ENCODE measurements at regions not wholly inside any gene's neighbourhood (a gene's known extent, or its start where the extent isn't known, plus 50 kb on each side); places are given as distances from the start of the nearest gene placed in this dataset.
"Not testable (repeated sequence)": the region's sequence is repeated elsewhere in the genome, so short reads cannot be mapped to it uniquely, and the experiment has no call there.

- DNase-seq: no peak
These were observed 50.6 kb upstream of the EHBP1 start for GRCh38 chr2:62654876-62655359.

- DNase-seq: no peak
These were observed 51.1 kb upstream of the EHBP1 start for GRCh38 chr2:62654423-62654791.

DNA sequence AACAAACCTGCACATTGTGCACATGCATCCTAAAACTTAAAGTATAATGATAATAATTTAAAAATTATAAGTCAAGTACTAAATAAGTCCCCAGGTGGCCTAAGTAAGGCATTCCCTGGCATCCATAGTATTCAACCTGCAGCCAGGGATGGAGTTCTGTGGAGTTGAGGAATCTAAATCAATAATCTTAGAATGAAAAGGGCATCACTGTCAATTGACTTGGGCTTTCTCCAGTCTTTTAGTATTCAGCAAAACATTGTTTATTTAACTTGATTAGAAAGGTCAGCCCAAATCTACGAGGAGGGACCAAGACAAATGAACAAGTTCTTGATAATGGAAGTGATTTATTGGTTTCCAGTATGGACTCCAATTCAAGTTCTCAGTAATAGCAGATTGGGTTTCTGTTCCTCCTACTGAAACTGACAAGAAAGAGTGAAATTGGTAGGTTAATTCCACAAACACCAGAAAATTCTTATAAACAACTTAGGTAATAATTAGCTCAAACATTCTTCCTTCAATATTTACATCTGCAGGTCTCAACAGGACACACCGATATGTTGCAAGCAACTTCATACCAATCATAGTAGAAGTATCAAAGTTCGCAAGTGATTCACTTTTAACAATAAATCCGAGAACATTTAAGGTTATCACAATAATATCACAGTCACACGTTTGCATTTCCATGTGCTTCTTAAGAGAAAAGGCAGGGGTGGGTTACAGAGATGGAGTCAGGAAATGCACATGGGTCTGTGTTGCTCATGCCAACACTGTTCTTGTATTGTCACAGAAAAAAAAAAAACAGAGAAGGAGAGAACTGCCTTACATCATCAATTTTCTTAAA lies 51.7 kb upstream of the EHBP1 start:
- no peak for DNase-seq

GRCh38 chr2:62649087-62649486 lies 56.4 kb upstream of the EHBP1 start:
- DNase-seq: not testable (repeated sequence)

- no peak for DNase-seq
These were observed 62.4 kb upstream of the EHBP1 start for GRCh38 chr2:62643100-62643471.

- DNase-seq: no peak
These were observed 62.9 kb upstream of the EHBP1 start for GRCh38 chr2:62642429-62643099.

DNA sequence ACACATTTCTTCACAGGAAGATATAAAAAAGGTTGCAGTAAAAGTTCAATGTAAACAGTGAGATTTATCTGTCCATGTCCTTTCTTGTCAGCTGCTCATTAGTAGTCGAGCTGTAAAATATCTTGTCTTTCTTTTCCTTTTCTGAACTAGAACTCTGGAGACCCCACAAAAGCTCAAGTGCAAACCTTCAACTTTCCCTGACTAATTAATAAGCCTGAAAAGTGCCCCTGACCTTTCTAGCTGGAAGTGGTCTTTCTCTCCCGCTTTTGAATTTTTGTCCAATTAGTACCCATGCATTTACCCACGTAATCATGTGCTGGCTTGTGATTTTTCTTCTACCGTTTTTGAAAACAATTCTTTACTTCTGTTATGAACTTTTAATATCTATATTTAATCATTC lies 63.6 kb upstream of the EHBP1 start:
- DNase-seq: no peak

- DNase-seq: no peak
These were observed 64.1 kb upstream of the EHBP1 start for GRCh38 chr2:62641410-62641843.

GRCh38 chr2:62631160-62632085 lies 74.1 kb upstream of the EHBP1 start:
- DNase-seq: no peak

DNA sequence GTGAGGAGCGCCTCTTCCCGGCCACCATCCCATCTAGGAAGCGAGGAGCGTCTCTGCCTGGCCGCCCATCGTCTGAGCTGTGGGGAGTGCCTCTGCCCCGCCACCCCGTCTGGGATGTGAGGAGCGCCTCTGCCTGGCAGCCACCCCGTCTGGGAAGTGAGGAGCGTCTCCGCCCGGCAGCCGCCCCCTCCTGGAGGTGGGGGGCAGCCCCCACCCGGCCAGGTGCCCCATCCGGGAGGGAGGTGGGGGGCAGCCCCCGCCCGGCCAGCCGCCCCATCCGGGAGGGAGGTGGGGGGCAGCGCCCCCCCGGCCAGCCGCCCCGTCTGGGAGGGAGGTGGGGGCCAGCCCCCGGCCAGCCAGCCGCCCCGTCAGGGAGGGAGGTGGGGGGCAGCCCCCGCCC lies 75.3 kb upstream of the EHBP1 start:
- DNase-seq: not testable (repeated sequence)

- not testable (repeated sequence) for DNase-seq
These were observed 76.2 kb upstream of the EHBP1 start for GRCh38 chr2:62629310-62629709.

- DNase-seq: no peak
These were observed 77.8 kb upstream of the EHBP1 start for GRCh38 chr2:62627667-62628066.

DNA sequence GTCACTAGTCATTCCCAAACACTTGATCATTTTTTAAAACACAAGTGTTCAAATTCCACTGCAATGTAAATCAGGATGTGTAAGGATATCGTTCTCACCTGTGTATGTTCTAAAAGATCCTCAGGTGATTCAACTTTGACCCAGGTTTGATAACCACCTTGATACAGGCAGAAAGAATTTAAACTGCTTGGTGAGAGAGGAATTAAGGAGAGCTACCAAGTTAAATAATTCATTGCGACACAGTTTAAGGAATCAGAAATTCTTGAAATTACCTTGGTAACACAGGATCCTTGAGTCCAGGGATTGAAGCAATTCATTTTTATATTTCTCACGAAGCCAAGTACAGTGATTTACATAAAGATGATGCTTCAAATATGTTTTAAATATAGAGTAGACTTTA lies 80.7 kb upstream of the EHBP1 start:
- DNase-seq: no peak

DNA sequence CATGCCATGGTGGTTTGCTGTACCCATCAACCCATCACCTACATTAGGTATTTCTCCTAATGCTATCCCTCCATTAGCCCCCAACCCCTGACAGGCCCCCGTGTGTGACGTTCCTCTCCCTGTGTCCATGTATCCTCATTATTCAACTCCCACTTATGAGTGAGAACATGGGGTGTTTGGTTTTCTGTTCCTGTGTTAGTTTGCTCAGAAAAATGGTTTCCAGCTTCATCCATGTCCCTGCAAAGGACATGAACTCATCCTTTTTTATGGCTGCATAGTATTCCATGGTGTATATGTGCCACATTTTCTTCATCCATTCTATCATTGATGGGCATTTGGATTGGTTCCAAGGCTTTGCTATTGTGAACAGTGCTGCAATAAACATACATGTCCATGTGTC lies 89.0 kb upstream of the EHBP1 start:
- DNase-seq: not testable (repeated sequence)

- DNase-seq: no peak
These were observed 93.7 kb upstream of the EHBP1 start for GRCh38 chr2:62611854-62612253.

- DNase-seq: not testable (repeated sequence)
These were observed 99.5 kb upstream of the TMEM17 start for GRCh38 chr2:62605471-62605870.

DNA sequence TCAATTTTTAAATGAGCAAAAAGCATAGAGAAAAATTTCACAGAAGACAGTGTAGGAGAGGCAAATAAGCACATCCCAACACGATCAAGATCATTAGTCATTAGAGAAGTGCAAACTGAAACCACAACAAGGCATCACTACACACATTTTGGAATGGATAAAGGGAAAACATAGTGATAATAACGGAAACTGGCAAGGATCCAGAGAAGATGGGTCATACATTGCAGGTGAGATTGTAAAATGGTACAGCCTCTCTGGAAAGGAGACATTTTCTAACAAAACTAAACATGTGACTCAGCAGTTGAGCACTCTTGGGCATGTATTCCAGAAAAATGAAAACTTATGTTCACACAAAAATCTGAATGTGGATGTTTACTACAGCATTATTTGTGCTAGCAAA lies 98.3 kb upstream of the TMEM17 start:
- DNase-seq: no peak

DNA sequence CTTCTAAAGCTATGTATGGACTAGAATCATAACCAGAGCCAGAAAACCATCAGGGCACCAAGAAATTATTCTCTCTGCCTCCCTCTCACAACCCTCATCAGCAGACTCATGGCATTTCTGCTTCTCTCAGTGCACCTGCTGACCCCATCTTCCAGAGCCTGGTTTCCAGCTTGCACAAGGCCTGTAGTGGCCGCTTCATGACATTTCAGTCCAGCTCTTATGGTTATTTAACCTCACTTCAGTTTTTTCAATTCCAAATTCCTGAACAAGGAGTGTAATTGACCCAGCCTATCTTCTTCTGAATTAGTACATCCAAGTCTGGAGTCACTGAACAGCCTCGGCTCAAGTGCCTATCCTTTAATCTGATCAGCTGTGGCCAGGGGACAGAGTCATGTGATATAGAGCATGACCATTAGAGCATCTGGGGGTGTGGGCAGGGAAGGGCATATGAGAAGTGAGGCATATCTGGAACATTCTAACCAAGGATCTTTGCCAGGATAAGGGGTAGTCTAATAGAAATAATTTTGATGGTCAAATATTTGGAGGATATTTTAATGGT lies 97.2 kb upstream of the TMEM17 start:
- DNase-seq: no peak

DNA sequence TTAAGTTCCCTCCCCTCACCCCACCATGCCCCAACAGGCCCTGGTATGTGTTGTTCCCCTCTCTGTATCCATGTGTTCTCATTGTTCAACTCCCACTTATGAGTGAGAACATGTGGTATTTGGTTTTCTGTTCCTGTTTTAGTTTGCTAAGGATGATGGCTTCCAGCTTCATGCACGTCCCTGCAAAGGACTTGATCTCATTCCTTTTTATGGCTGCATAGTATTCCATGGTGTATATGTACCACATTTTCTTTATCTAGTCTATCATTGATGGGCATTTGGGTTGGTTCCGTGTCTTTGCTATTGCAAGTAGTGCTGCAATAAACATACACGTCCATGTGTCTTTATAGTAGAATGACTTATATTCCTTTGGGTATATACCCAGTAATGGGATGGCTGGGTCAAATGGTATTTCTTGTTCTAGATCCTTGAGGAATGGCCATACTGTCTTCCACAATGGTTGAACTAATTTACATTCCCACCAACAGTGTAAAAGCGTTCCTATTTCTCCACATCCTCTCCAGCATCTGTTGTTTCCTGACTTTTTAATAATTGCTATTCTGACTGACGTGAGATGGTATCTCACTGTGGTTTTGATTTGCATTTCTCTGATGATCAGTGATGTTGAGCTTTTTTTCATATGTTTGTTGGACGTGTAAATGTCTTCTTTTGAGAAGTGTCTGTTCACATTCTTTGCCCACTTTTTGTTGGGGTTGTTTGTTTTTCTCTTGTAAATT lies 93.8 kb upstream of the TMEM17 start:
- not testable (repeated sequence) for DNase-seq

GRCh38 chr2:62597323-62597722 lies 91.3 kb upstream of the TMEM17 start:
- DNase-seq: peak; percentile 35

- peak; percentile 65 for DNase-seq
These were observed 90.3 kb upstream of the TMEM17 start for GRCh38 chr2:62596061-62596921.
